Esophagus squamous epithelium (tissue), 5 donors: ENCODE measurements at regions not wholly inside any gene's neighbourhood (a gene's known extent, or its start where the extent isn't known, plus 50 kb on each side); places are given as distances from the start of the nearest gene placed in this dataset.

Experiments used
- DNase-seq: peaks from one replicate; lab custom pipeline; 2025; lab: John Stamatoyannopoulos, UW
- H3K27ac ChIP-seq, 4 donors: fragments of 200-600 bp; sonication (generic); one replicate each; pipeline ENCODE4 v1.5.1; 2016 to 2019; ENCODE audit warnings: mild to moderate bottlenecking in 1 of 4
- H3K27me3 ChIP-seq, 4 donors: fragments of 200-600 bp; sonication (generic); 1 replicate in 3 of 4; 2 replicates in 1 of 4; pipeline versions ENCODE4 v1.5.1 to v1.6.0; 2017 to 2021; ENCODE audit warnings: antibody characterized with exemption in 1 of 4
- H3K36me3 ChIP-seq, 3 donors: fragments of 200-600 bp; sonication (generic); one replicate each; pipeline ENCODE4 v1.5.1; 2016 to 2019
- H3K4me1 ChIP-seq, 3 donors: fragments of 200-600 bp; sonication (generic); one replicate each; pipeline ENCODE4 v1.5.1; 2017 to 2019
- H3K4me3 ChIP-seq, 4 donors: fragments of 200-600 bp; sonication (generic); 1 replicate in 3 of 4; 2 replicates in 1 of 4; pipeline ENCODE4 v1.5.1; 2016 to 2019; ENCODE audit warnings: mild to moderate bottlenecking in 2 of 4, moderate library complexity in 1 of 4
- H3K9me3 ChIP-seq, 3 donors: fragments of 200-600 bp; sonication (generic); one replicate each; pipeline ENCODE4 v1.5.1; 2016 to 2019
- CTCF ChIP-seq, 6 experiments: fragments of 450-650 bp in 4 of 6; fragments of 200-600 bp in 2 of 6; sonication (generic) in 2 of 6; IDR thresholded peaks; one replicate each; pipeline ENCODE4 v1.5.1; 2016 to 2019; ENCODE audit warnings: antibody characterized with exemption in 6 of 6, mild to moderate bottlenecking in 4 of 6, moderate library complexity in 4 of 6
- POLR2A ChIP-seq, 4 donors: fragments of 450-650 bp; IDR thresholded peaks; one replicate each; pipeline ENCODE4 v1.6.1; 2017; ENCODE audit warnings: antibody characterized with exemption in 4 of 4, mild to moderate bottlenecking in 4 of 4, moderate library complexity in 3 of 4
- WGBS, 2 donors: methylation state at CpG; one replicate each; pipeline ENCODE4 v1.1.5; 2018; 5-methylcytosine and 5-hydroxymethylcytosine counted together
- intact Hi-C: fragments of 100-400 bp; cut with DNase I; formaldehyde crosslinking; loops from one replicate; pipeline ENCODE4 v1.15.0; 2022
- donor health status: DM: yes; HTN: yes; CAD: no.

GRCh38 chr9:10704720-10705119 lies 91.9 kb upstream of the PTPRD start:
- no peak overlapping the region for H3K4me3 ChIP-seq
- no peaks in the 10 kb centered on the region for H3K27me3 ChIP-seq
- TF ChIP-seq CTCF (IDR thresholded peaks at IDR 0.05) (no peak), POLR2A (IDR thresholded peaks at IDR 0.05) (no peak)
- no peaks in the 10 kb centered on the region for H3K4me1 ChIP-seq
- H3K36me3 ChIP-seq: no peaks in the 10 kb centered on the region
- DNase-seq: no peak
- intact Hi-C loops: no loop called here
- no peak overlapping the region for H3K27ac ChIP-seq
- no peaks in the 10 kb centered on the region for H3K9me3 ChIP-seq

- Histone ChIP-seq H3K36me3 (no peaks in the 10 kb centered on the region), H3K27me3 (no peaks in the 10 kb centered on the region), H3K4me3 (no peak overlapping the region), H3K4me1 (no peaks in the 10 kb centered on the region), H3K9me3 (no peaks in the 10 kb centered on the region), H3K27ac (no peak overlapping the region)
- WGBS, 2 donors: 21 to 36% methylated on average over 1 of the region's 1 CpG
- DNase-seq: no peak
- intact Hi-C loops: no loop called here
- no peak for TF ChIP-seq CTCF (IDR thresholded peaks at IDR 0.05)
- TF ChIP-seq POLR2A (IDR thresholded peaks at IDR 0.05): no peak
These were observed 92.6 kb upstream of the PTPRD start for GRCh38 chr9:10705383-10705782.

- DNase-seq: no peak
- intact Hi-C loops: no loop called here
- H3K27me3 ChIP-seq: no peaks in the 10 kb centered on the region
- no peaks in the 10 kb centered on the region for H3K9me3 ChIP-seq
- H3K27ac ChIP-seq: no peak overlapping the region
- no peak overlapping the region for H3K4me3 ChIP-seq
- TF ChIP-seq POLR2A (IDR thresholded peaks at IDR 0.05) (no peak), CTCF (IDR thresholded peaks at IDR 0.05) (no peak)
- 32 to 48% methylated on average over 3 of the region's 3 CpGs for WGBS, 2 donors
- no peaks in the 10 kb centered on the region for H3K4me1 ChIP-seq
- H3K36me3 ChIP-seq: no peaks in the 10 kb centered on the region
These were observed 94.0 kb upstream of the PTPRD start for GRCh38 chr9:10706788-10707187.

- TF ChIP-seq POLR2A (IDR thresholded peaks at IDR 0.05) (no peak), CTCF (IDR thresholded peaks at IDR 0.05) (no peak)
- Histone ChIP-seq H3K27me3 (no peaks in the 10 kb centered on the region), H3K9me3 (no peaks in the 10 kb centered on the region), H3K4me1 (no peaks in the 10 kb centered on the region), H3K36me3 (no peaks in the 10 kb centered on the region), H3K27ac (no peak overlapping the region), H3K4me3 (no peak overlapping the region)
- intact Hi-C loops: no loop called here
- DNase-seq: no peak
These were observed 108.5 kb upstream of the PTPRD start for GRCh38 chr9:10721301-10721700.

- H3K4me3 ChIP-seq: no peak overlapping the region
- no peak for DNase-seq
- TF ChIP-seq CTCF (IDR thresholded peaks at IDR 0.05) (no peak), POLR2A (IDR thresholded peaks at IDR 0.05) (no peak)
- H3K9me3 ChIP-seq: no peaks in the 10 kb centered on the region
- intact Hi-C loops: no loop called here
- no peak overlapping the region for H3K27ac ChIP-seq
- no peaks in the 10 kb centered on the region for H3K4me1 ChIP-seq
- no peaks in the 10 kb centered on the region for H3K36me3 ChIP-seq
- H3K27me3 ChIP-seq: no peaks in the 10 kb centered on the region
These were observed 116.4 kb upstream of the PTPRD start for GRCh38 chr9:10729213-10729612.
